ENCODE measurements at regions not wholly inside any gene's neighbourhood (a gene's known extent, or its start where the extent isn't known, plus 50 kb on each side); places are given as distances from the start of the nearest gene placed in this dataset.

- TF ChIP-seq, protein P1, sequence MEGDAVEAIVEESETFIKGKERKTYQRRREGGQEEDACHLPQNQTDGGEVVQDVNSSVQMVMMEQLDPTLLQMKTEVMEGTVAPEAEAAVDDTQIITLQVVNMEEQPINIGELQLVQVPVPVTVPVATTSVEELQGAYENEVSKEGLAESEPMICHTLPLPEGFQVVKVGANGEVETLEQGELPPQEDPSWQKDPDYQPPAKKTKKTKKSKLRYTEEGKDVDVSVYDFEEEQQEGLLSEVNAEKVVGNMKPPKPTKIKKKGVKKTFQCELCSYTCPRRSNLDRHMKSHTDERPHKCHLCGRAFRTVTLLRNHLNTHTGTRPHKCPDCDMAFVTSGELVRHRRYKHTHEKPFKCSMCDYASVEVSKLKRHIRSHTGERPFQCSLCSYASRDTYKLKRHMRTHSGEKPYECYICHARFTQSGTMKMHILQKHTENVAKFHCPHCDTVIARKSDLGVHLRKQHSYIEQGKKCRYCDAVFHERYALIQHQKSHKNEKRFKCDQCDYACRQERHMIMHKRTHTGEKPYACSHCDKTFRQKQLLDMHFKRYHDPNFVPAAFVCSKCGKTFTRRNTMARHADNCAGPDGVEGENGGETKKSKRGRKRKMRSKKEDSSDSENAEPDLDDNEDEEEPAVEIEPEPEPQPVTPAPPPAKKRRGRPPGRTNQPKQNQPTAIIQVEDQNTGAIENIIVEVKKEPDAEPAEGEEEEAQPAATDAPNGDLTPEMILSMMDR (IDR thresholded peaks at IDR 0.05), result no peak
- TF ChIP-seq SIN3A (IDR thresholded peaks at IDR 0.05; ENCODE audit: borderline replicate concordance, insufficient read depth, low read depth, low read length) (no peak), REST (IDR thresholded peaks at IDR 0.05; ENCODE audit: insufficient read depth in 1 of 2, low read depth in 2 of 2, low read length in 1 of 2) (no peak)
Measured at GRCh38 chr6:4212588-4212987, 77.2 kb upstream of the ECI2 start.

Data from Panc1 (cell line).